ENCODE measurements at regions not wholly inside any gene's neighbourhood (a gene's known extent, or its start where the extent isn't known, plus 50 kb on each side); places are given as distances from the start of the nearest gene placed in this dataset.
"Not testable (repeated sequence)": the region's sequence is repeated elsewhere in the genome, so short reads cannot be mapped to it uniquely, and the experiment has no call there.

- DNase-seq (ENCODE audit: low read depth in 2 of 2): no peak
These were observed 54.6 kb downstream of the DKK1 start for GRCh38 chr10:52368725-52369124.

GRCh38 chr10:52374207-52374606 is 60.1 kb downstream of the DKK1 start:
- DNase-seq (ENCODE audit: low read depth in 2 of 2): not testable (repeated sequence)

- DNase-seq (ENCODE audit: low read depth in 2 of 2): no peak
These were observed 62.7 kb downstream of the DKK1 start for GRCh38 chr10:52376694-52377354.

- DNase-seq (ENCODE audit: low read depth in 2 of 2): no peak
These were observed 64.0 kb downstream of the DKK1 start for GRCh38 chr10:52378124-52378523.

DNA sequence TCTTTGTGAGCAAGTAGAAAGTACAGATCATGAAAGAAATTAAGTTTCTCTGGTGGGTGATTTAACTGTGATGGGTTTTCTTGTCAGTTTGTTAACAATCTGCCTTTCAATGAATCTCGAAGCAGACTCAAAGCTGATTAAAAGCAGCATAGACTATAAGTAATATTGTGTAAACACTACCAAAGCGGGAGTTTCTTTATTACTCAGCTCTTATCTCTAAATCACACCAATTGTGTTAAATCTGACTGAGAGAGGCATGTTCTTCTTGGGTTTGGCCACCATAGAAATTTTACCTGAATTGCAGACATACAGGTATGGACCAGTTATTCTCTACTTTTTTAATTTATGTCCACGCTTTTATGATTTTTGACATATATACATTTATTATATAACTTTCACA is 65.2 kb downstream of the DKK1 start:
- no peak for DNase-seq (ENCODE audit: low read depth in 2 of 2)

GRCh38 chr10:52383088-52383487 is 69.0 kb downstream of the DKK1 start:
- DNase-seq (ENCODE audit: low read depth in 2 of 2): no peak

- DNase-seq (ENCODE audit: low read depth in 2 of 2): peak in 1 of 2 donors; percentile 53
These were observed 73.7 kb downstream of the DKK1 start for GRCh38 chr10:52387744-52388143.

GRCh38 chr10:52390388-52390787 is 76.3 kb downstream of the DKK1 start:
- DNase-seq (ENCODE audit: low read depth in 2 of 2): no peak

GRCh38 chr10:52391927-52392602 is 78.0 kb downstream of the DKK1 start:
- DNase-seq (ENCODE audit: low read depth in 2 of 2): no peak

GRCh38 chr10:52394246-52394645 is 80.2 kb downstream of the DKK1 start:
- no peak for DNase-seq (ENCODE audit: low read depth in 2 of 2)

DNA sequence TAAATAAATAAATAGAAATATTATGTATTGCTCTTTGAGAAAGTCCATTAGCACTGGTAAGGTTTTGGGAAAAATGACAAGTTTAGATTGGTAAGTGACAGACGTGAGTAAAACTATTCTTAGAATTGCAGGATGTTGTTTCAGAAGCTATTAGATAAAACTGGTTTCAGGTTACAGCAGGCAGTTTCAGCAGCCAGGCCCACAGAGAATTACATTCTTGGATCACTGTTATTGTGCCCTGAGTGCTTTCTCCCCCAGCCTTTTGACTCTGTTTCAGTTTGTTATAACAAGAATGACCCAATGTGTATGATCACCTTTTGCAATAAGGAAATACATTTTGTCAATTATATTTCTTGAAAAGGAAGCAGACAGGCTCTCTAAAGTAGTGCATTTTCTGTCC is 86.5 kb downstream of the DKK1 start:
- DNase-seq (ENCODE audit: low read depth in 2 of 2): peak in 1 of 2 donors; percentile 19

- DNase-seq (ENCODE audit: low read depth in 2 of 2): not testable (repeated sequence)
These were observed 89.7 kb downstream of the DKK1 start for GRCh38 chr10:52403801-52404200.

- no peak for DNase-seq (ENCODE audit: low read depth in 2 of 2)
These were observed 95.1 kb downstream of the DKK1 start for GRCh38 chr10:52409195-52409594.

- no peak for DNase-seq (ENCODE audit: low read depth in 2 of 2)
These were observed 95.8 kb downstream of the DKK1 start for GRCh38 chr10:52409928-52410327.

- DNase-seq (ENCODE audit: low read depth in 2 of 2): no peak
These were observed 96.8 kb downstream of the DKK1 start for GRCh38 chr10:52410916-52411315.

GRCh38 chr10:52419281-52419680 is 105.2 kb downstream of the DKK1 start:
- no peak for DNase-seq (ENCODE audit: low read depth in 2 of 2)

- peak in 1 of 2 donors; percentile 66 for DNase-seq (ENCODE audit: low read depth in 2 of 2)
These were observed 106.6 kb downstream of the DKK1 start for GRCh38 chr10:52420656-52421055.

DNA sequence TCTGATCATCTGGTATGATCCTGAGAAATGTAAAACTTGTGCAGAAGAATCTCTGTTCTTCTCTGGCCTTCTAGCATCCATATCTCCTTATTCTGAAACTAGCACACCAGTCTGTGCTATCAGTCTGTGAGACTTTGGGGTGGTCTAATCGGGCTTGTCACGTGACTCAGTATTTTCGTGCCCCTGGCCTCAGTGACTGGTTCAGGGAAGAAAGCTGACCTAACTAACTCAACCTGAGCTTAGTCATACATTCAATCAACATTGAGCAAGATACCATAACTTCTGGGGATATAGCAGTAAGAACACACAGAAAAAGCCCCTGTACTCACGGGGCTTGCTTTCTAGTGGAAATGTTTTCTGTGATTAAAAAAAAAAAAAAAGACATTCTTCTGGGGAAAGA is 109.3 kb downstream of the DKK1 start:
- no peak for DNase-seq (ENCODE audit: low read depth in 2 of 2)

GRCh38 chr10:52424341-52424740 is 110.3 kb downstream of the DKK1 start:
- DNase-seq (ENCODE audit: low read depth in 2 of 2): no peak

GRCh38 chr10:52434734-52435133 is 120.7 kb downstream of the DKK1 start:
- no peak for DNase-seq (ENCODE audit: low read depth in 2 of 2)

DNA sequence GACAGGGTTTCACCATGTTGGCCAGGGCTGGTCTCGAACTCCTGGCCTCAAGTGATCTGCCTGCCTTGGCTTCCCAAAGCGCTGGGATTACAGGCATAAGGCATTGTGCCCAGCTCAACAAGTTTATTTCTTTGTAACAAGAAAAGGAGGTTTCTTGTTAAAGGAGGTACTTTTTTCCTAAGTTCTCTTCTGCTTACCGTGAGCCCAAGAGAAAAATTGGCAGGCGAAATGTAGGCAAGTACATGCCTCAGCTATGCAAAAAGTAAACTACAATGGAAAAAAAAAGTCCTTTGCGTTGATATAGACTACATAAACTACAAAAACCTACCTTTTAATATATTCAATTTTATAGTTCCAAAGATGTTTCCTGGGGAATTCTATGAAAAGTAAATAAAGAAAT is 122.6 kb downstream of the DKK1 start:
- no peak for DNase-seq (ENCODE audit: low read depth in 2 of 2)

DNA sequence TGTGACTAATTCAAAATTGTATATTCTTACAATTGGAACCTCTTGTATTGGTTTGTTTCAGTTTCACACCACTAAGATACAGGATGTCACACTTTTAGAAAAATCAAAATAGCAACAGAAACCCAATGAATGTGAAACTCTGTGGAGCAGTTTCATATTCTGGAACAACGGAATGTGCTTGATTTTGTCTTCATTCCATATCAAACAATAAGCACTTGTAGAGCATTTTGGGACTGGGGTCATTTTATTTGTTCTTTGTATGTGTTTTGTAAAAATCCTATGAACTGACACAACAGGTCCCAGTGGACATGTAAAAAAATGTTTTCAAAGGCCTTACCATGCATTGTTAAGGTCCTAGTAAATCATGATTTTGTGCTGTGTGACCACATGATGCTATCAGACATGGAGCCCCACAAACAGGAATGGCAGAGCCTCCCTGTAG is 123.1 kb downstream of the DKK1 start:
- no peak for DNase-seq (ENCODE audit: low read depth in 2 of 2)

DNA sequence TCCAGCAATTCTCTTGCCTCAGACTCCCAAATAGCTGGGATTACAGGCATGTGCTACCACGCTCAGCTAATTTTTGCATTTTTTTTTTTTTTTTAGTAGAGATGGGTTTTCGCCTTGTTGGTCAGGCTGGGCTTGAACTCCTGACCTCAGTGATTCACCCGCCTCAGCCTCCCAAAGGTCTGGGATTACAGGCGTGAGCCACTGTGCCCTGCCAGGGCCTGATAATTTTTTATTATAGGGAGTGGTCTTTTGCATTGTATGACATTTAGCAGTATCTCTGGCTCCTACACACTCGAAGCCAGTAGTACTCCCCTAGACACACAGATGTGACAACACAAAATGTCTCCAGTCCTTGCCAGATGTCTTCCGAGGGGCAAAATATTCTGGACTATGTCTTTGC is 124.0 kb downstream of the DKK1 start:
- no peak for DNase-seq (ENCODE audit: low read depth in 2 of 2)
